ENCODE measurements at regions not wholly inside any gene's neighbourhood (a gene's known extent, or its start where the extent isn't known, plus 50 kb on each side); places are given as distances from the start of the nearest gene placed in this dataset.

- TF ChIP-seq CTCF (IDR thresholded peaks at IDR 0.05; ENCODE audit: poor library complexity) (no peak), EZH2 (IDR thresholded peaks at IDR 0.05; ENCODE audit: borderline replicate concordance) (no peak)
Measured at GRCh38 chr16:63913290-63913689, 1208.6 kb downstream of the CDH11 start.
